Large intestine (tissue), 3 donors: ENCODE measurements at regions not wholly inside any gene's neighbourhood (a gene's known extent, or its start where the extent isn't known, plus 50 kb on each side); places are given as distances from the start of the nearest gene placed in this dataset.

Experiments used
- DNase-seq, 2 donors: peaks; one replicate each; pipeline versions ENCODE4 v3.0.0 to v3.0.0-alpha.2; 2013
- H3K27ac ChIP-seq: one replicate; pipeline ENCODE4 v1.5.1; 2013; ENCODE audit warnings: low read length
- H3K27me3 ChIP-seq: 2 replicates; pipeline ENCODE4 v1.6.1; 2013; ENCODE audit warnings: low read length; ENCODE audit not compliant: control insufficient read depth, insufficient read depth
- H3K36me3 ChIP-seq: 2 replicates; pipeline ENCODE4 v1.6.1; 2013; ENCODE audit warnings: low read length; ENCODE audit not compliant: control insufficient read depth, insufficient read depth
- H3K4me1 ChIP-seq: one replicate; pipeline ENCODE4 v1.6.1; 2013; ENCODE audit warnings: low read length; ENCODE audit not compliant: control insufficient read depth, insufficient read depth
- H3K4me3 ChIP-seq: one replicate; pipeline ENCODE4 v1.5.1; 2013; ENCODE audit warnings: low read length
- H3K9me3 ChIP-seq: one replicate; pipeline ENCODE4 v1.6.1; 2013; ENCODE audit warnings: mild to moderate bottlenecking, low read depth, low read length, moderate library complexity; ENCODE audit not compliant: control insufficient read depth
- WGBS: methylation state at CpG from one replicate; pipeline ENCODE4 v1.1.5; 2013; ENCODE audit warnings: low lambda C conversion rate; ENCODE audit not compliant: insufficient coverage; 5-methylcytosine and 5-hydroxymethylcytosine counted together

DNA sequence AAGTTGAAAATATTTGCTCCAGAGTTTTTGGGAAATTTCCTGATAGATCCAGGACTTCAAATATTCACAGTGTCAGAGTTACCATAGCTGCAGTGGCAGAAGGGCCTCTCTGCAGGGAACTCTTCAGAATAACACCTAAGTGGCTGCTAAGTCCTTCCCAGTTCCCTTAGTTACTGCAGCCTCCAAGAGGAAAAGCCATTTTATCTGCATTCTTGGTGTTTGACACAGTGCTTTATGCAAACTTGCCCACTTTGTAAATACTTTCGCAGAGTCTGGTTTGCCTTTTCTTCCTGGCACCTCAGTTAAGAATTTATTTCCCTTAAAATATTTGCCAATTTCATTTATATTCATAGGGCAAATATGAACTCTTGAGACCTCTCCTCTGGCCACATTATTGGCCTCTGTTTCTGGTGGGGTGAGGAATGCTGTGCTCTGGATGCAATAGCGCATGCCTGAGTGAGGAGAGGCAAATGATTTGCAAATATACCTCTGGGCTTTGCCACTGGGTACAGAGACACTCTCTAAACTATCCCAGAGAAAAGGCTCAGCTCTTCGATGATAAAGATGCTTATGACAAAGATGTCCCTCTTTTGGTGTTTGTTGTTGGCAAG is 566.3 kb upstream of the NR3C2 start:
- WGBS = 67% methylated on average over 1 of the region's 3 CpGs
- Histone ChIP-seq H3K27me3 (no peaks in the 10 kb centered on the region), H3K27ac (no peak overlapping the region), H3K4me1 (no peaks in the 10 kb centered on the region), H3K9me3 (no peaks in the 10 kb centered on the region), H3K36me3 (no peaks in the 10 kb centered on the region), H3K4me3 (no peak overlapping the region)
- no peak for DNase-seq

DNA sequence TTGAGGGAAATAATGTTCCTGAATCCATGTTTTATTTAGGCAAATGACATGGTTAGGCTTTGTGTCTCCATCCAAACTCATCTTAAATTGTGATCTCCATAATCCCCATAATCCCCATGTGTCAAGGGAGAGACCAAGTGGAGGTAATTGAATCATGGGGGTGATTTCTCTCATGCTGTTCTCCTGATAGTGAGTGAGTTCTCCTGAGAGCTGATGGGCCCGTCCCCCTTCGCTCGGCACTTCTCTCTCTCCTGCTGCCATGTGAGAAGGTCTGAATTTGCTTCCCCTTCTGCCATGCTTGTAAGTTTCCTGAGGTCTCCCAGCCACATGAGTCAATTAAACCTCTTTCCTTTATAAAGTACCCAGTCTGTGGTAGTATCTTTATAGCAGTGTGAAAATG is 563.0 kb upstream of the NR3C2 start:
- no peaks in the 10 kb centered on the region for H3K9me3 ChIP-seq
- no peaks in the 10 kb centered on the region for H3K27me3 ChIP-seq
- no CpG with 5 or more reads among the region's 3 CpGs for WGBS
- H3K4me1 ChIP-seq = no peaks in the 10 kb centered on the region
- no peak overlapping the region for H3K27ac ChIP-seq
- no peak for DNase-seq
- no peaks in the 10 kb centered on the region for H3K36me3 ChIP-seq
- H3K4me3 ChIP-seq = no peak overlapping the region

GRCh38 chr4:148999924-149000323 is 557.7 kb upstream of the NR3C2 start:
- no peak overlapping the region for H3K4me3 ChIP-seq
- DNase-seq = no peak
- H3K4me1 ChIP-seq = no peaks in the 10 kb centered on the region
- H3K9me3 ChIP-seq = no peaks in the 10 kb centered on the region
- no peak overlapping the region for H3K27ac ChIP-seq
- H3K36me3 ChIP-seq = no peaks in the 10 kb centered on the region
- H3K27me3 ChIP-seq = no peaks in the 10 kb centered on the region

GRCh38 chr4:148998719-148999118 is 556.5 kb upstream of the NR3C2 start:
- no CpG with 5 or more reads among the region's 2 CpGs for WGBS
- DNase-seq = no peak
- Histone ChIP-seq H3K27me3 (no peaks in the 10 kb centered on the region), H3K36me3 (no peaks in the 10 kb centered on the region), H3K4me3 (no peak overlapping the region), H3K9me3 (no peaks in the 10 kb centered on the region), H3K27ac (no peak overlapping the region), H3K4me1 (no peaks in the 10 kb centered on the region)

DNA sequence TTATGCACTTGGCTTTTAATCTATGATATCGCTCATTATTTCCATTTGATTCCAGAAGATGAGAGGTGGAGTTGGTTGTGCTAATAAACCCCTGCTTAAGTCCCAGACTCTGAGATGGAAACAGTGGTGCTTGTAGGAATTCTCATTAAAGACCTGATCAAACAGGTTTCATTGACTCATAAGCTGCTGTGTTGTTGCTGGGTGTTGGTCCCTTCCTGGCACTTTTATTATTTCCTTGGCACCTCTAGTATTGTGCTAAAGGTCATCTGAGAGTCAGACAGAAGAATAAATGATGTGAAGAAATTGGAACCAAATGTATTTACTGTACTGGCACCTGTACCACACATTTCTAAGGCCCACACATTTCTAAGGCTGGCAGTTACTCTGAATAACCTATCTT is 544.7 kb upstream of the NR3C2 start:
- no peak for DNase-seq
- WGBS = no CpG with 5 or more reads among the region's 1 CpG
- Histone ChIP-seq H3K4me1 (no peaks in the 10 kb centered on the region), H3K27ac (no peak overlapping the region), H3K9me3 (no peaks in the 10 kb centered on the region), H3K4me3 (no peak overlapping the region), H3K27me3 (no peaks in the 10 kb centered on the region), H3K36me3 (no peaks in the 10 kb centered on the region)

DNA sequence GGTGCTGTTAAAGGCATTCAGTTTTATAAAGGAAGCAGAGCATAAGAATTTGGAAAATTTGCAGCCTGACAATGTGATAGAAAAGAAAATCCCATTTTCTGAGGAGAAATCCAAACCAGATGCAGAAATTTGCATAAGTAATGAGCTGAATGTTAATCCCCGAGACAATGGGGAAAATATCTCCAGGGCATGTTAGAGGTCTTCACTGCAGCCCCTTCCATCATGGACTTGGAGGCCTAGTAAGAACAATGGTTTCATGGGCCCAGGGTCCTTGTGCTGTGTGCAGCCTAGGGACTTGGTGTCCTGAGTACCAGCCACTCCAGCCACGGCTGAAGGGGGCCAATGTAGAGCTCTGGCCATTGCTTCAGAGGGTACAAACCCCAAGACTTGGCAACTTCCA is 542.7 kb upstream of the NR3C2 start:
- Histone ChIP-seq H3K36me3 (no peaks in the 10 kb centered on the region), H3K9me3 (no peaks in the 10 kb centered on the region)

GRCh38 chr4:148982200-148982599 is 540.0 kb upstream of the NR3C2 start:
- no peak overlapping the region for H3K27ac ChIP-seq
- no peaks in the 10 kb centered on the region for H3K4me1 ChIP-seq
- H3K36me3 ChIP-seq = no peaks in the 10 kb centered on the region
- H3K4me3 ChIP-seq = no peak overlapping the region
- H3K9me3 ChIP-seq = no peaks in the 10 kb centered on the region
- no CpG with 5 or more reads among the region's 4 CpGs for WGBS
- no peaks in the 10 kb centered on the region for H3K27me3 ChIP-seq
- DNase-seq = no peak

More for the DNA sequence above, 542.7 kb upstream of the NR3C2 start:
- WGBS = no CpG with 5 or more reads among the region's 2 CpGs
- H3K4me3 ChIP-seq = no peak overlapping the region
- H3K27ac ChIP-seq = no peak overlapping the region
- no peaks in the 10 kb centered on the region for H3K4me1 ChIP-seq
- no peak for DNase-seq
- no peaks in the 10 kb centered on the region for H3K27me3 ChIP-seq

GRCh38 chr4:148980782-148981480 is 538.7 kb upstream of the NR3C2 start:
- H3K9me3 ChIP-seq = no peaks in the 10 kb centered on the region
- H3K4me3 ChIP-seq = no peak overlapping the region
- H3K27ac ChIP-seq = no peak overlapping the region

GRCh38 chr4:148978301-148978700 is 536.1 kb upstream of the NR3C2 start:
- no peak overlapping the region for H3K4me3 ChIP-seq
- no peaks in the 10 kb centered on the region for H3K4me1 ChIP-seq
- WGBS = no CpG with 5 or more reads among the region's 3 CpGs
- DNase-seq = no peak
- no peaks in the 10 kb centered on the region for H3K9me3 ChIP-seq
- no peaks in the 10 kb centered on the region for H3K36me3 ChIP-seq
- H3K27me3 ChIP-seq = no peaks in the 10 kb centered on the region
- no peak overlapping the region for H3K27ac ChIP-seq

More at GRCh38 chr4:148980782-148981480, 538.7 kb upstream of the NR3C2 start:
- Histone ChIP-seq H3K4me1 (no peaks in the 10 kb centered on the region), H3K36me3 (no peaks in the 10 kb centered on the region), H3K27me3 (no peaks in the 10 kb centered on the region)
- no peak for DNase-seq

- H3K27me3 ChIP-seq = no peaks in the 10 kb centered on the region
- H3K9me3 ChIP-seq = no peaks in the 10 kb centered on the region
- H3K36me3 ChIP-seq = no peaks in the 10 kb centered on the region
- WGBS = no CpG with 5 or more reads among the region's 1 CpG
- no peak for DNase-seq
- H3K4me3 ChIP-seq = no peak overlapping the region
- H3K27ac ChIP-seq = no peak overlapping the region
- no peaks in the 10 kb centered on the region for H3K4me1 ChIP-seq
Measured at GRCh38 chr4:148975464-148975863, 533.2 kb upstream of the NR3C2 start.

DNA sequence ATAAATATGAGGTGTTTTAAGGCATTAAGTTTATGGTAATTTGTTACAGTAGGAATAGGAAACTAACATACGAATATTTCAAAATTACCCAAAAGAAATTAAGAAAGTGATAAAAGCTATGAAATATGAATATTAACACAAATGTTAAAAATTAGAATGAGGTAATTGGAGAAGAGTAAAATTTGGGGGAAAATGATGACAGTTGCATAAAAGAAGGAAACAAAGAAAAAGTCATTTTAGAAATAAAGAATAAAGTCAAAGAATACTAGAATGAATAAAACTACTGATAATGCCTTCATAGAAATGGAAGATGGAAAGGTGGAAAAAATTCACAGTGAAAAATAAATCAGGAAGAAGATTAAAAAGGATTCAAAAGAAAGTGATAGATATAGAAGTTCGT is 522.9 kb upstream of the NR3C2 start:
- Histone ChIP-seq H3K27me3 (no peaks in the 10 kb centered on the region), H3K4me3 (no peak overlapping the region), H3K36me3 (no peaks in the 10 kb centered on the region), H3K9me3 (no peaks in the 10 kb centered on the region), H3K4me1 (no peaks in the 10 kb centered on the region), H3K27ac (no peak overlapping the region)
- DNase-seq = no peak
- 100% methylated on average over 2 of the region's 2 CpGs for WGBS
